Left ventricle myocardium inferior (tissue), 1 donor: ENCODE measurements at regions not wholly inside any gene's neighbourhood (a gene's known extent, or its start where the extent isn't known, plus 50 kb on each side); places are given as distances from the start of the nearest gene placed in this dataset.

Experiments
- DNase-seq: peaks from one replicate; pipeline ENCODE4 v3.0.0-alpha.2; 2020
- H3K27ac ChIP-seq: fragments of 200-600 bp; replicated peaks from 2 replicates; pipeline ENCODE4 v1.8.0; 2021
- H3K27me3 ChIP-seq: fragments of 200-600 bp; 2 replicates; pipeline ENCODE4 v1.8.0; 2021; ENCODE audit warnings: low read depth
- H3K36me3 ChIP-seq: fragments of 200-600 bp; 2 replicates; pipeline ENCODE4 v1.8.0; 2021
- H3K4me1 ChIP-seq: fragments of 200-600 bp; 2 replicates; pipeline ENCODE4 v1.8.0; 2021
- H3K4me3 ChIP-seq: fragments of 200-600 bp; 2 replicates; pipeline ENCODE4 v1.8.0; 2021; ENCODE audit warnings: mild to moderate bottlenecking, moderate library complexity
- H3K9me3 ChIP-seq: fragments of 200-600 bp; replicated peaks from 2 replicates; pipeline ENCODE4 v1.8.0; 2021
- intact Hi-C: fragments of 100-400 bp; cut with micrococcal nuclease; formaldehyde crosslinking; loops from one replicate; pipeline ENCODE4 v1.11.0; 2022
- TF ChIP-seq, protein P1 (sequence below): fragments of 200-600 bp; IDR thresholded peaks from 2 replicates; pipeline ENCODE4 v1.8.0; 2021; ENCODE audit warnings: antibody characterized with exemption, mild to moderate bottlenecking, borderline replicate concordance
- donor health status: DM: no; HTN: yes; CAD: no; lungs with severe emphysema.

DNA sequence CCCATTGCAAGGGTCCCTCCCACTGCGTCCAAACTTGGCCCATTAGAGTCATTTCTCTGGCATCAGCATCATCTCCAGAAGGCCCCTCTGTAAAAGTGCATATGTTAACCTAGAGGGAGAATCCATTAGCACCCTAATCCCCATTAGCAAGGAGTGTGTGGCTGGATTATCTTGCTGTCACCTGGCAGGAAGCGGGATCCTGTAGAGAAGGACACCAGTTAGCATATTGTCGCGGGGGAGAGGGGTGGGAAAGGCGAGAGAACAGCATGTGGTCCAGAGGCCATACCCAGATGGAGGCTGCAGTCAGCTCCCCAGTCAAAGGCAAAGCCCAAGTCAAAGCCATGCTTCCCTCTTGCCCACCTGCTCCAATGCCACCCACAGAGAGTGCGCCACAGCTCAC is 64.0 kb downstream of the OLIG1 start:
- TF ChIP-seq, protein P1, sequence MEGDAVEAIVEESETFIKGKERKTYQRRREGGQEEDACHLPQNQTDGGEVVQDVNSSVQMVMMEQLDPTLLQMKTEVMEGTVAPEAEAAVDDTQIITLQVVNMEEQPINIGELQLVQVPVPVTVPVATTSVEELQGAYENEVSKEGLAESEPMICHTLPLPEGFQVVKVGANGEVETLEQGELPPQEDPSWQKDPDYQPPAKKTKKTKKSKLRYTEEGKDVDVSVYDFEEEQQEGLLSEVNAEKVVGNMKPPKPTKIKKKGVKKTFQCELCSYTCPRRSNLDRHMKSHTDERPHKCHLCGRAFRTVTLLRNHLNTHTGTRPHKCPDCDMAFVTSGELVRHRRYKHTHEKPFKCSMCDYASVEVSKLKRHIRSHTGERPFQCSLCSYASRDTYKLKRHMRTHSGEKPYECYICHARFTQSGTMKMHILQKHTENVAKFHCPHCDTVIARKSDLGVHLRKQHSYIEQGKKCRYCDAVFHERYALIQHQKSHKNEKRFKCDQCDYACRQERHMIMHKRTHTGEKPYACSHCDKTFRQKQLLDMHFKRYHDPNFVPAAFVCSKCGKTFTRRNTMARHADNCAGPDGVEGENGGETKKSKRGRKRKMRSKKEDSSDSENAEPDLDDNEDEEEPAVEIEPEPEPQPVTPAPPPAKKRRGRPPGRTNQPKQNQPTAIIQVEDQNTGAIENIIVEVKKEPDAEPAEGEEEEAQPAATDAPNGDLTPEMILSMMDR = no peak
- Histone ChIP-seq H3K4me3 (no peak overlapping the region), H3K4me1 (no peaks in the 10 kb centered on the region), H3K27ac (no peak overlapping the region), H3K27me3 (peaks cover 59% of the 10 kb centered on the region), H3K9me3 (no peaks in the 10 kb centered on the region), H3K36me3 (no peaks in the 10 kb centered on the region)
- intact Hi-C loops = no loop called here
- no peak for DNase-seq

DNA sequence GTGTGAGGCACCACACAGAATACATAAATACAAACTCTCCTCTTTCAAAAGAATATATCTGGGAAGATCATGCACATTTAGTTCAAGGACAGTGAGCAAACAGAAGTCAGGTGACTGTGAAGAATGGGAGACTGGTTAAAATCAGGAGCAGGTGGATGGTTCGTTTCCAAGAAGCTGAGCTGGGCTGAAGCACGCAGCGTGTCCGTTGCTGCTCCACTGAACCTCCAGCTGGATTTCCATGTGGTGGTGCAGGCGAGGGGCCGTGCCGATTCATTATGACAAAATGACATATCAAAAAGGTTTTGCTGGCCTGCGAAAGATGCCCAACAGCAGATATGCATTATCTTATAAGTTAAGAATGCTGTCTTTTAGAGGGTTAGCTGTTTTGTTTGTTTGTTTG is 66.0 kb downstream of the OLIG1 start:
- H3K9me3 ChIP-seq = no peaks in the 10 kb centered on the region
- H3K4me3 ChIP-seq = no peak overlapping the region
- H3K27me3 ChIP-seq = peaks cover 54% of the 10 kb centered on the region
- H3K27ac ChIP-seq = no peak overlapping the region
- TF ChIP-seq, protein P1 = no peak
- H3K36me3 ChIP-seq = no peaks in the 10 kb centered on the region
- intact Hi-C loops = no loop called here
- DNase-seq = no peak
- H3K4me1 ChIP-seq = no peaks in the 10 kb centered on the region

DNA sequence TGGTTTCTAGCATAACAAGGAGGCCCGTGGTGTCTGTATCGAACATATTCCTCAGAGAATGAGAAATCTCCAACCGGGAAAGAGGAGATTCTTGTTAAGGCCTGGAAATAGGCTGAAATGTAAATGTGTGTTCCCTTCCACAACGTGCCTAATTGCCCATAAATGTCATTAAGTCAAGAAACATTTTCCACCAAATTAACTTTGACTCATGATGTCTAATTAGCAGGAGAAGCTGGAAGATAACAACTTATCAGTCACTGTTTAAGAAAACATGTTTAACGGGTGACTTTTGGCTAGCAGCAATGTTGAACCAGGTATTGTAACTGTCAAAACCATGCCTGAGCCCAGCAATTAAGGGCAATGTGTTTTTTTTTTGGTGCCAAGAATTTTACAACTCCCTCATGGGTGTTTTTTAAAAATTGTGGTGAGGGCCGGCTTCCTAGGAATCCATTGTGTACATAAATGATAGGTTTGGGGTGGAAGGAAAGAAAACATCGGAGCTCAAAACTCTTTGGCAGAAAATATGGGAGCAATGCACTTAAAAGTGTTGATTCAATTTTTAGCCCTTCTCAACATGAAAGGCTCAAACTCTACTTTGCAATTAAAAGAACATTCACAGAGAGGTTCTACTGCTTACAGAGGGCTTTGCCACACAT is 67.0 kb downstream of the OLIG1 start:
- Histone ChIP-seq H3K27me3 (peaks cover 55% of the 10 kb centered on the region), H3K36me3 (no peaks in the 10 kb centered on the region), H3K4me3 (no peak overlapping the region), H3K4me1 (no peaks in the 10 kb centered on the region), H3K27ac (no peak overlapping the region), H3K9me3 (no peaks in the 10 kb centered on the region)
- TF ChIP-seq, protein P1 = no peak
- no peak for DNase-seq
- intact Hi-C loops = no loop called here

DNA sequence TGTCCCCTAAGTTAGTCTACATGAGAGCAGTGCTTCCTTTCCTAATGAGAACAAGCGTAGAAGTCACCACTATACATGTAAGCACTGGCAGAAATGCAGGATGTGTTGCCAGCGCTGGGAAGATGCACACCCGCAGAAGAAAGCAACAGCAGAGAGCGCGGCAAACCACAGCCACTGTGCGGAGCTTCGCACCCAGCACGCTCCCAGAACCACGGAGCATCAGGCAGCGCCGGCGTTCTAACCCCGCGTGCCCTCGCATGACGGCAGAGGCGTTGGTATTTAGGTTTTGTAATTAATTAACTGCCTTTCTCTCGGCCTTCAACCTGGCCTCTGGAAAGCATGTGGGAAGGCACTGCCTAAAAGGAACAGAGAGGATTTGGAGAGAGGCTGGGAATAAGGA is 69.1 kb downstream of the OLIG1 start:
- TF ChIP-seq, protein P1 = no peak
- H3K27ac ChIP-seq = no peak overlapping the region
- no peaks in the 10 kb centered on the region for H3K36me3 ChIP-seq
- intact Hi-C loops = no loop called here
- H3K4me3 ChIP-seq = no peak overlapping the region
- no peak for DNase-seq
- H3K9me3 ChIP-seq = no peaks in the 10 kb centered on the region
- no peaks in the 10 kb centered on the region for H3K4me1 ChIP-seq
- H3K27me3 ChIP-seq = peaks cover 55% of the 10 kb centered on the region

DNA sequence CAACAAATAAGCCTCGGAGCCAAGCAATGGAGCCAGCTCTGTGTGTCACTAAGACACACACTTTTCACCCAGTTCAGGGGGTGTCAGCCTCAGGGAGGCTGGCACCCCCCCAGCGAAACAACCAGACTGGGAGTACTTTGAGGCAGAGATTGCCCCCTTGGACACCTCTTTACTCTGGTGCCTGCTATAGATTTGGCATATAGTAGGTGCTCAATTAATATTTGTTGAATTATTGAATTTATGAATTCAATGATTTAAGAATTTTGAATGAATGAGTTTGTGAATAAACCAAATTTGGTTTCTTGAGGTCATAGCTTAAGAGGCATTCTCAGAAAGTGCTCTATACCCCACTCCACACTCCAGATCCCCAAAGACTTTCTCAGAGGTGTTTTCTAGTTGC is 70.3 kb downstream of the OLIG1 start:
- Histone ChIP-seq H3K4me1 (no peaks in the 10 kb centered on the region), H3K36me3 (no peaks in the 10 kb centered on the region), H3K4me3 (no peak overlapping the region), H3K27ac (no peak overlapping the region), H3K27me3 (peaks cover 59% of the 10 kb centered on the region), H3K9me3 (no peaks in the 10 kb centered on the region)
- intact Hi-C loops = no loop called here
- TF ChIP-seq, protein P1 = no peak
- DNase-seq = no peak
